ENCODE measurements at regions not wholly inside any gene's neighbourhood (a gene's known extent, or its start where the extent isn't known, plus 50 kb on each side); places are given as distances from the start of the nearest gene placed in this dataset.

- intact Hi-C loops (cut with micrococcal nuclease) = no loop called here
- CTCF ChIA-PET = no interaction called here
Measured at GRCh38 chr5:52427615-52428014, 360.1 kb upstream of the ITGA1 start.

GRCh38 chr5:52428977-52429489, 358.7 kb upstream of the ITGA1 start:
- Mint-ChIP-seq H3K4me1 (ENCODE audit: low read depth) (no peaks in the 10 kb centered on the region), H3K4me3 (no peak overlapping the region), H3K27me3 (ENCODE audit: low read depth) (peaks cover 2% of the 10 kb centered on the region), H3K9me3 (peaks cover 3% of the 10 kb centered on the region), H3K36me3 (ENCODE audit: low read depth) (no peaks in the 10 kb centered on the region), H3K27ac (no peak overlapping the region)
- DNase-seq = no peak
- intact Hi-C loops (cut with micrococcal nuclease) = no loop called here
- CTCF ChIA-PET = no interaction called here

More at GRCh38 chr5:52427615-52428014, 360.1 kb upstream of the ITGA1 start:
- no peak overlapping the region for H3K4me3 Mint-ChIP-seq
- DNase-seq = no peak
- no peak overlapping the region for H3K27ac Mint-ChIP-seq
- peaks cover 3% of the 10 kb centered on the region for H3K9me3 Mint-ChIP-seq
- H3K27me3 Mint-ChIP-seq (ENCODE audit: low read depth) = peaks cover 2% of the 10 kb centered on the region
- H3K36me3 Mint-ChIP-seq (ENCODE audit: low read depth) = no peaks in the 10 kb centered on the region
- no peaks in the 10 kb centered on the region for H3K4me1 Mint-ChIP-seq (ENCODE audit: low read depth)

GRCh38 chr5:52441768-52442167, 345.9 kb upstream of the ITGA1 start:
- no peak for DNase-seq
- no peaks in the 10 kb centered on the region for H3K4me1 Mint-ChIP-seq (ENCODE audit: low read depth)
- H3K36me3 Mint-ChIP-seq (ENCODE audit: low read depth) = no peaks in the 10 kb centered on the region
- CTCF ChIA-PET = no interaction called here
- intact Hi-C loops (cut with micrococcal nuclease) = no loop called here
- no peaks in the 10 kb centered on the region for H3K27me3 Mint-ChIP-seq (ENCODE audit: low read depth)
- no peaks in the 10 kb centered on the region for H3K9me3 Mint-ChIP-seq
- no peak overlapping the region for H3K4me3 Mint-ChIP-seq
- no peak overlapping the region for H3K27ac Mint-ChIP-seq

- no peaks in the 10 kb centered on the region for H3K4me1 Mint-ChIP-seq (ENCODE audit: low read depth)
- CTCF ChIA-PET = no interaction called here
- DNase-seq = no peak
- H3K27me3 Mint-ChIP-seq (ENCODE audit: low read depth) = no peaks in the 10 kb centered on the region
- H3K27ac Mint-ChIP-seq = no peak overlapping the region
- intact Hi-C loops (cut with micrococcal nuclease) = no loop called here
- H3K9me3 Mint-ChIP-seq = no peaks in the 10 kb centered on the region
- no peak overlapping the region for H3K4me3 Mint-ChIP-seq
- H3K36me3 Mint-ChIP-seq (ENCODE audit: low read depth) = no peaks in the 10 kb centered on the region
Measured at GRCh38 chr5:52443187-52443586, 344.5 kb upstream of the ITGA1 start.

- no peak overlapping the region for H3K4me3 Mint-ChIP-seq
- H3K36me3 Mint-ChIP-seq (ENCODE audit: low read depth) = no peaks in the 10 kb centered on the region
- no peaks in the 10 kb centered on the region for H3K9me3 Mint-ChIP-seq
- no peaks in the 10 kb centered on the region for H3K4me1 Mint-ChIP-seq (ENCODE audit: low read depth)
- CTCF ChIA-PET = no interaction called here
- H3K27ac Mint-ChIP-seq = no peak overlapping the region
- DNase-seq = no peak
- intact Hi-C loops (cut with micrococcal nuclease) = no loop called here
- no peaks in the 10 kb centered on the region for H3K27me3 Mint-ChIP-seq (ENCODE audit: low read depth)
Measured at GRCh38 chr5:52448111-52448510, 339.6 kb upstream of the ITGA1 start.

GRCh38 chr5:52449516-52449915, 338.2 kb upstream of the ITGA1 start:
- H3K9me3 Mint-ChIP-seq = no peaks in the 10 kb centered on the region
- H3K27ac Mint-ChIP-seq = no peak overlapping the region
- H3K36me3 Mint-ChIP-seq (ENCODE audit: low read depth) = no peaks in the 10 kb centered on the region
- DNase-seq = no peak
- CTCF ChIA-PET = interaction anchor here (0.6 kb wide), 1 partner anchor 1012 kb away, joined by 3 read pairs; no protein-coding TSS in a partner anchor
- no peak overlapping the region for H3K4me3 Mint-ChIP-seq
- intact Hi-C loops (cut with micrococcal nuclease) = no loop called here
- H3K27me3 Mint-ChIP-seq (ENCODE audit: low read depth) = no peaks in the 10 kb centered on the region
- H3K4me1 Mint-ChIP-seq (ENCODE audit: low read depth) = no peaks in the 10 kb centered on the region

GRCh38 chr5:52452098-52452497, 335.6 kb upstream of the ITGA1 start:
- Mint-ChIP-seq H3K9me3 (no peaks in the 10 kb centered on the region), H3K36me3 (ENCODE audit: low read depth) (no peaks in the 10 kb centered on the region), H3K4me3 (no peak overlapping the region), H3K4me1 (ENCODE audit: low read depth) (no peaks in the 10 kb centered on the region), H3K27me3 (ENCODE audit: low read depth) (peaks cover 2% of the 10 kb centered on the region), H3K27ac (no peak overlapping the region)
- DNase-seq = no peak
- CTCF ChIA-PET = no interaction called here
- intact Hi-C loops (cut with micrococcal nuclease) = no loop called here

GRCh38 chr5:52453176-52453575, 334.5 kb upstream of the ITGA1 start:
- CTCF ChIA-PET = no interaction called here
- no peaks in the 10 kb centered on the region for H3K4me1 Mint-ChIP-seq (ENCODE audit: low read depth)
- no peaks in the 10 kb centered on the region for H3K36me3 Mint-ChIP-seq (ENCODE audit: low read depth)
- H3K27ac Mint-ChIP-seq = no peak overlapping the region
- H3K27me3 Mint-ChIP-seq (ENCODE audit: low read depth) = peaks cover 2% of the 10 kb centered on the region
- no peaks in the 10 kb centered on the region for H3K9me3 Mint-ChIP-seq
- intact Hi-C loops (cut with micrococcal nuclease) = no loop called here
- no peak overlapping the region for H3K4me3 Mint-ChIP-seq
- no peak for DNase-seq

- H3K4me1 Mint-ChIP-seq (ENCODE audit: low read depth) = no peaks in the 10 kb centered on the region
- no peak overlapping the region for H3K4me3 Mint-ChIP-seq
- CTCF ChIA-PET = no interaction called here
- no peaks in the 10 kb centered on the region for H3K36me3 Mint-ChIP-seq (ENCODE audit: low read depth)
- peaks cover 2% of the 10 kb centered on the region for H3K27me3 Mint-ChIP-seq (ENCODE audit: low read depth)
- intact Hi-C loops (cut with micrococcal nuclease) = no loop called here
- H3K9me3 Mint-ChIP-seq = no peaks in the 10 kb centered on the region
- no peak for DNase-seq
- no peak overlapping the region for H3K27ac Mint-ChIP-seq
Measured at GRCh38 chr5:52455920-52456319, 331.8 kb upstream of the ITGA1 start.

- H3K27ac Mint-ChIP-seq = no peak overlapping the region
- no peak overlapping the region for H3K4me3 Mint-ChIP-seq
- H3K9me3 Mint-ChIP-seq = no peaks in the 10 kb centered on the region
- no peaks in the 10 kb centered on the region for H3K36me3 Mint-ChIP-seq (ENCODE audit: low read depth)
- H3K4me1 Mint-ChIP-seq (ENCODE audit: low read depth) = no peaks in the 10 kb centered on the region
- intact Hi-C loops (cut with micrococcal nuclease) = no loop called here
- no peak for DNase-seq
- H3K27me3 Mint-ChIP-seq (ENCODE audit: low read depth) = peaks cover 2% of the 10 kb centered on the region
- CTCF ChIA-PET = no interaction called here
Measured at GRCh38 chr5:52457810-52458209, 329.9 kb upstream of the ITGA1 start.

GRCh38 chr5:52466113-52466512, 321.6 kb upstream of the ITGA1 start:
- CTCF ChIA-PET = no interaction called here
- intact Hi-C loops (cut with micrococcal nuclease) = no loop called here
- no peaks in the 10 kb centered on the region for H3K36me3 Mint-ChIP-seq (ENCODE audit: low read depth)
- peaks cover 6% of the 10 kb centered on the region for H3K4me1 Mint-ChIP-seq (ENCODE audit: low read depth)
- H3K27ac Mint-ChIP-seq = no peak overlapping the region
- no peaks in the 10 kb centered on the region for H3K27me3 Mint-ChIP-seq (ENCODE audit: low read depth)
- no peak overlapping the region for H3K4me3 Mint-ChIP-seq
- no peak for DNase-seq
- H3K9me3 Mint-ChIP-seq = no peaks in the 10 kb centered on the region

- H3K27me3 Mint-ChIP-seq (ENCODE audit: low read depth) = no peaks in the 10 kb centered on the region
- CTCF ChIA-PET = no interaction called here
- no peak overlapping the region for H3K27ac Mint-ChIP-seq
- DNase-seq = no peak
- intact Hi-C loops (cut with micrococcal nuclease) = no loop called here
- H3K4me3 Mint-ChIP-seq = no peak overlapping the region
- peaks cover 6% of the 10 kb centered on the region for H3K4me1 Mint-ChIP-seq (ENCODE audit: low read depth)
- no peaks in the 10 kb centered on the region for H3K9me3 Mint-ChIP-seq
- no peaks in the 10 kb centered on the region for H3K36me3 Mint-ChIP-seq (ENCODE audit: low read depth)
Measured at GRCh38 chr5:52466749-52467520, 320.8 kb upstream of the ITGA1 start.

- no peaks in the 10 kb centered on the region for H3K36me3 Mint-ChIP-seq (ENCODE audit: low read depth)
- no peak overlapping the region for H3K4me3 Mint-ChIP-seq
- no peaks in the 10 kb centered on the region for H3K9me3 Mint-ChIP-seq
- CTCF ChIA-PET = interaction anchor here (0.7 kb wide), 1 partner anchor 231 kb away, joined by 5 read pairs; no protein-coding TSS in a partner anchor
- no peak for DNase-seq
- intact Hi-C loops (cut with micrococcal nuclease) = loop anchor here (2.0 kb wide), 1 partner anchor 600 kb away; no protein-coding TSS in a partner anchor
- peaks cover 6% of the 10 kb centered on the region for H3K4me1 Mint-ChIP-seq (ENCODE audit: low read depth)
- H3K27me3 Mint-ChIP-seq (ENCODE audit: low read depth) = no peaks in the 10 kb centered on the region
- H3K27ac Mint-ChIP-seq = no peak overlapping the region
Measured at GRCh38 chr5:52468976-52469375, 318.7 kb upstream of the ITGA1 start.
